HG03139 (cell line): ENCODE measurements at regions not wholly inside any gene's neighbourhood (a gene's known extent, or its start where the extent isn't known, plus 50 kb on each side); places are given as distances from the start of the nearest gene placed in this dataset.
A peak's percentile ranks its signal among the peaks of the same experiment; 100 is the strongest.
"Not testable (repeated sequence)": the region's sequence is repeated elsewhere in the genome, so short reads cannot be mapped to it uniquely, and the experiment has no call there.

Experiments used
- ATAC-seq: cut with Tn5 transposase; IDR thresholded peaks from one replicate; pipeline ENCODE4 v1.9.1; 2021; ENCODE audit not compliant: unreplicated experiment

DNA sequence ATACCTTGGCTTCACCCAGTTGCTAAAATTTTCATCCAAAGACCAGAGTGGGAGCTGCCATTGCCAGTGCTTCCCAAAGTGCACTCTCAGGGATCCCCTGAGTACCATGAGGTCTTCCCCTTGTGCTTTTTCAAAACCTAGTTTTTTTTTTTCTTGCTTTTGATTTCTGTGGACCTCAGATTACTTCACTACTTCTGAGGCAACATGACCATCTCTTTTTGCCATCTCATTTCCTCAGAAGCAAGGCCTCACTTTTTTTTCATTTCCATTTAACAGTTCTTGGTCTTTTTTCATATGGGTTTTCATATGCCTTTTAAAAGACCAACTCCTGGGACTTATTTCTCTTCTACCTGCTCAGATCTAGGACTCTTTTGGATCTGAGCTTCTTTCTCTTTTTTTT, 64.1 kb upstream of the MMS22L start:
- no peak for ATAC-seq

DNA sequence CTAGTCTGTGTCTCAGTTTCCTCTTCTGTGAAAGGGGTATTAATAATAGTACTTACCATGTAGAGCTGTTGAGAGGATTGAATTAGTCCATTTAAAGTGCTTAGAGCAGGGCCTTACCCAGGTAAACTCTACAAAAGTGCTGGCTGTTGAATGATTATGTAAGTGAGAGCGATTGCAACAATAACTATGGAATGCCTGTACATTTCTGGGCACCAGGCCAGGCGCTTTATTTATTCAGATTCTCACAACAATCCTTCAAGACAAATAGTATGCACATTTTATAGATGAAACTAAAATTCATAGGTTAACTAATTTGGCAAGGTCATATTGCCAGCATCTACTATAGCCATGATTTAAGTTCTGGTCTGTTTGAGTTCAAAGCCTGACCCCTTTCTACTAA, 78.3 kb upstream of the MMS22L start:
- no peak for ATAC-seq

DNA sequence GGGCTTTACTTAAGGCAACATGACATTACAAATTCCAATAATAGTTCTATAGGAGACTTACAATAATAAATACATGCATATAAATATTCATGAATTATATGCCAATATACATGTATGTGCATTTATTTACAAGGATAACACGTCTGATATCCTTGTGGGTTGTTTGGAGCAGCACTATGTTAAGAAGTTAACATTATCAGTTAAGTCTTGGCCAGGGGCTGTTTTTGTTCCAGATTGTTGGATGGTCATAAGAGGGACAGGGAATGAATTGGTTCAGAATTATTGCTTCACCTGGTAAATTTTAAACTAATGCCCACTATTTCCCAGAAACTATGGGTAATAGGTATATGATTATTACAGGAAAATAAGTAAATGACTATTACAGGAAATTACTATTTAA, 81.3 kb upstream of the MMS22L start:
- no peak for ATAC-seq

DNA sequence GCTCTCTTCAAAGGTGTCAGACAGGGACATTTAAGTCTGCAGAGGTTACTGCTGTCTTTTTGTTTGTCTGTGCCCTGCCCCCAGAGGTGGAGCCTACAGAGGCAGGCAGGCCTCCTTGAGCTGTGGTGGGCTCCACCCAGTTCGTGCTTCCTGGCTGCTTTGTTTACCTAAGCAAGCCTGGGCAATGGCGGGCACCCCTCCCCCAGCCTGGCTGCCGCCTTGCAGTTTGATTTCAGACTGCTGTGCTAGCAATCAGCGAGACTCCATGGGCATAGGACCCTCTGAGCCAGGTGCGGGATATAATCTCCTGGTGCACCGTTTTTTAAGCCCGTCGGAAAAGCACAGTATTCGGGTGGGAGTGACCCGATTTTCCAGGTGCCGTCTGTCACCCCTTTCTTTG, 99.1 kb upstream of the MMS22L start:
- not testable (repeated sequence) for ATAC-seq

DNA sequence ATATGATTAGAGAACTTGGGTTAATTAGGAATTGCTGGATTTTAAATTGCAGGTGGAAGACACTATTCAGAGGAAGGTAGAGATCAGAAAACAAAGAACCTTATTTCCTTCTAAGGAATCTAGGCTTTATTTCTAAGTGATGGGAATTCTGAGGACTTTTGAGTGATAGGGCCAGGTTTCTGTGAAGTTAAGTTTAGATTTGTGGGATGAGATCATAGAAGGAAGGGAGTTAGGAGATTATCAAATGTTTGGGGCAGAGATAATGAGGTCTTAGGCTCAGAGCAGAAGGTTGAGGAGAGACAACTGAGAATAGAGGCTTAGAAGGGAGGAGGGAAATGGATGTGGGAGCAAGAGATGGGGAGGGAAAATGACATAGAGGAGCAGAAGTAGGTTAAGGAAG, 109.7 kb upstream of the MMS22L start:
- ATAC-seq: no peak

DNA sequence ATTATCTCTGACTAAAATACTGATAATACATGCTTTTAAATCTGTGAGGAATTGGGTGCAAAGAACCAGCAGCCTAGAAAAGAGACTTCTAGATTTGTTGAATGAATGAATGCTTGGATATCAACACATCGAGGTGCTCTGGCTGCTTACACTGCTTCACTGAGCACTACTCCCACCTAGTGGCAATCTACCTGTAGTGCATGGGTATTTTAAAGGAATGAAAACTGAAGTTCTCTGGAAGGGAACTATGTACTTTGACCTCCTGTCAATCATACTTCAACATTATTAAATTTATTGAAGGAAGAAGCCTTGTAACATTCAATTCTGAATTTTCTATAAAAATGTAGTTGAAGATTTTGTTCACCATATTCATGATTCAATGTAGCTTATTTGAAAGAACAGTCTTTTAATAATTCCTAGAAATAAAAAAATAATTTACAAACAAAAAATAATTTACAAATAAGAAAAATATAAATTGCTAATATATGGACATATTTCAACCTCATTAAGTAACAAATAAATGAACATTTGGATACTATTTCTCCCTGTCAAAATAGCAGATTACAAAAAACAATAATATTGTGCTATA, 111.2 kb upstream of the MMS22L start:
- peak; percentile 80 for ATAC-seq

DNA sequence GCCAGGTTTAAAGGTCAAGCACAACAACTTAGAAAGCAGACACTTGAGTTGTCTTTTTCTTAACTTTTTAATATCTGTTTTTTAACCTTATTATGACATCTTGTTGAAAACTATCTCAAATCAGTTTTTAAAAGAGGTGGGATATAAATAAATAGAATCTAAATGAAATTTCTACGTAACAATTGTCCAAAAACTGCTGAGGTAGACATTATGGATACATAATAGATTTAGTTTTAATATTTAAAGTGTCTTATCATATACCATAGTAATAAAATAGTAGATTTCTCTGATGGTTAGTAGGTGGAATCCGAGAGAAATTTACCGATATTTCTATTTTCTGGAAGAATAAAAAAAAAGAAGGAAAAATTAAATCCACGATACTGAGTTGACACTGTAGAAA, 113.9 kb upstream of the MMS22L start:
- no peak for ATAC-seq

DNA sequence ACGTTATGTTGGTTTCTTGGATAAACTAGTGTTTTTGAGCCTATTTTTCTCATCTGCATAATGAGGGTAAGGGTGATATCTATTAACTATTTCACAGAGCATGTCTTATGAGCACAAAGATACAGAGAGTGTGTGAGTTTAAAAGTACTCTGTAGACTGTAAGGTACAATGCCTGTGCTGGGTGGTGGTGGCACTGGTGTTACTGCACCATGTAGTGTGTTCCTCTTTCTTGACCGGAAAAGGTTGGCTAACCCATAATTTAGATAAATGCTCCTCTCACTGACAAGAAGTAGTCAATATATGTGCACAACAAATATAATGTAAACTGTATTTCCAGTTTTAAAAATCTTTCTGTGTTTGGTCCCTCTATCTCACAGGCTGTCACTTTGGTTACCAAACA, 116.2 kb upstream of the MMS22L start:
- ATAC-seq: no peak

DNA sequence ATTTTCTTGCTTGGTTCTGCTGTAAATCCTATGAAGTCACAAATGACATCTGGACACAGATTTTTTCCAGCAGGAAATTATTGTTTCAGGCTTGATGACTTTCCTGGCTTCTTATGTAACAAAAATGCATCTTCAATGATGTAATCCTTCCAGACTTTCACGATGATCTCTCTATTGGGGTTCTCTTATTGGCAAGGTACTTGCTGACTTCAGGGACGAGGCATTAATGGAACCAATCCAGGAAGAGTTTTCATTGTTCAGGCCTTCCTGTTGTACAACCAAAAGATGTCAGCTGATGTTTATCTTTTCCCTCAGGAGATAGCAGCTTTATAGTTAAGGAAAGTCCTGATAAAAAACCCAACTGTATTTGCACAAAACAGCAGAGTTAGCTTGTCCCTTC, 118.5 kb upstream of the MMS22L start:
- ATAC-seq: no peak

DNA sequence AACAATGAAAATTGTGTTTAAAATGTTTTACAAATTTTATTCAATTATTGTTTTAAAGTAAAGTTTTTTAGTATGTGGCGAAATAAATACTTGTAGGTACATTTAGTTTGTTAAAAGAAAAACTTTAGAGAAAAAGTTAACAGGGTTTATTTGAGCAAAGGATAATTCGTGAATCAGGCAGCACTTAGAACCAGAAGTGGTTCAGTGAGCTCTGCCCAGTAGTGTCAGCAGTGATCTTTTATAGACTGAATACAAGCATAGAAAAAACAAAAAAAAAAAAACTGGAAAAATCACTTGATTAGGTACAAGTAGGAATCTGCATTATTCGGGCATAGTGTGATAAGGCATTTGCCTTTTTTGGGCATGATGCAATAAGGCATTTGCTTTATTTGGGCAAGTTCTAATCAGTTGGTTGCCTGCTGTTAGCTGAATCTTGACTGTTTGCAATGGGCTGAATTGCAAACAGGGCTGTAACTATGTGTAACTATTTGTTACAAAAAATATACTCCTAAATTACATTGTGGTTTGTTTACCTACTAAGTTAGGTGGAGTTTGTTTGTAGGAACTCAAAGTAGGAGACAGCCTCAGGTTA, 122.9 kb upstream of the MMS22L start:
- ATAC-seq: no peak

DNA sequence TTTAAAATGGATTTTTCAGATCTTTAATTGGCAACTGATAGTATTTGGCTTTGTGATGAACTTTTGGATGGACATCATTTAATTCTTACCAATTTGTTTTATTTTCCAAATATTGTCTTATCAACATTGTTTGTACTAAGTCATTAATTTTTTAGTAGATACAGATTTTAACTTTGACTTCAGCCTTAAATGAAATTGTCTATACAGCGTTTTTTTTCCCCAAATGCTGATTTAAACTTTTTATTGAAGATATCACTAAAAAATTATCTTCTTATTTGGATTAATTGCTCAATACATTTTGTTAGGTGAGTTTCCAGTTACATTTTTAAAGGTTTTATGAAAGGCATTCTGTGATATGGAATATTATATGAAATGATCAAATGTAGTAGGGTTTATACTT, 123.6 kb upstream of the MMS22L start:
- ATAC-seq: no peak

DNA sequence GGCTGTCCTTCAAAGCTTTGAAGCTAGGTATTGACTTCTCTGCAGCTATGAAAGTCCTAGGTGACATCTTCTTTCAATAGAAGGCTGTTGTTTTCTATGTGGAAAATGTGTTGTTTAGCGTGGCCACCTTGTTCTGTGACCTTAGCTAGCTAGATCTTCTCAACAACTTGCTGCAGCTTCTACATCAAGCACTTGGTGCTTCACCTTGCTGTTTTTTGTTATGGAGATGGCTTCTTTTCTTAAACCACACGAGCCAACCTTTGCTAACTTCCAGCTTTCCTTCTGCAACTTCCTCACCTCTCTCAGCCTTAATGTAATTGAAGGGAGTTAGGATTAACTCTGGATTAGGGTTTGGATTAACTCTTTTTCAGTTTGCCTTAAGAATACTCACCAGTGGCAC, 128.6 kb upstream of the MMS22L start:
- no peak for ATAC-seq

DNA sequence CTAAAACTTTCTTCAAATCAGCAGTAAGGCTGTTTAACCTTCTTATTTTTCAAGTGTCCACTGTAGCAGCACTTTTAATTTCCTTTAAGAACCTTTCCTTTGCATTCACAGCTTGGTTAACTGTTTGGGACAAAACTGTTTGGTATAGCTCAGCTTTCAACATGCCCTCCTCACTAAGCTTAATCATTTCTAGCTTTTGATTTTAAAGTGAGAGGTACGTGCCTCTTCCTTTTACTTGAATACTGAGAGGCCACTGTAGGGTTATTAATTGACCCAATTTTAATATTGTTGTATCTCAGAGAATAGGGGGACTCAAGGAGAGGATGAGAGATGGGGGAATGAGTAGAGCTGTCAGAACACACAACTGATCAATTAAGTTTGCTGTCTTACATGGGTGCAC, 129.5 kb upstream of the MMS22L start:
- no peak for ATAC-seq

DNA sequence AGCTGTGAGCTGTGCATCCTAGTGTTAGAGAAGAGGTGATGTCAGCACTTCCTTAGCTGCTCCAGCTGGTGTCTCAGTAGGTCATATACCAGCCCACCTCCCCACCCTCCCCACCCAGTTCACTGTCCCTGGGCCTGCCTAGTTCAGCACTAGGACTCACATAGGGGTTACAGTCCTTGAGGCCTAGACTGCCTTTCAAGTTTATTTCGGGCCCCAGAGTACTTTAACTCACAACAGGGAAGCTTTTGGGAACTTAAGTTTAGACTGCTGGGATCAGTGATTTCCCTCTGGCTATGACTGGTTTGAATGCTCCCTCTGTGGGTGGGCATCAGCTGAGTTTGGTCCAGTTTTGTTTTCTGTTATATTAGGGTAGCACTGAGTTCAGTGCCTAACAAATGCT, 139.2 kb upstream of the MMS22L start:
- ATAC-seq: no peak

DNA sequence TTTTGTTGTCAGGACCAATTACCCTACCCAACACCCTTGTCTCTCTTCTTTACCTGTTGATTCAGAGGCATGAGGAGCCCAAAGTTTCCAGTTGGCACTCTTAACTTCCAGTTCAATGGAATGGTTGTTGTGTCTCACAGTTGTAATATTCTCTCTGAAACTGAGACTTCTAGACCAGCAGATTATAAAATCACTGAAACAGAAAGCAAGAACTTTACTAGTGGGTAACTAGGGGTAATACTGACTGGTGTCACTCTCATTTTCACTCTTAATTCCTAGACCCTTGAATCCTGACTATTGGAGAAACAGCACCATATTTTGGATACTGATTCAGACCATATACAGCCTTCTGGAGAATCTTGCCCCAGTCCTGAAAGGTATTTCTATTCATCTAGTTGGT, 140.2 kb upstream of the MMS22L start:
- ATAC-seq: no peak

DNA sequence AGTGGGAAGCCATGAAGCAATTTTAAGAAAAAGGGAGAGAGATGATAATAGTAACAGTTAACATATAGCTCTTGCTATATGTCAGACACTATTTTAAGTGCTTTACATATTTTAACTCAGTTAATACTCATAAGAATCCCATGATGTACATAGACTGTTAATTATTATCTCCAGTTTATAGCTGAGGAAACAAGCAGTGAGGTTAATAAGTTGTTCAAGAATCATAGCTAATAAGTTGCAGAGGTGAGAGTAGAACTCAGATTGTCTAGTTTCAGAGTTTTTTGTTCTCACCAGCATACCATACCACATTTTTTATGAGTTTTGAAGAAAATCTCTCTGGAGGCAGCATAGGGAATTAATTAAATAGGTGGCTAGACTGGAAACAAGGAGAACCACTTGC, 144.6 kb upstream of the MMS22L start:
- peak; percentile 89 for ATAC-seq

DNA sequence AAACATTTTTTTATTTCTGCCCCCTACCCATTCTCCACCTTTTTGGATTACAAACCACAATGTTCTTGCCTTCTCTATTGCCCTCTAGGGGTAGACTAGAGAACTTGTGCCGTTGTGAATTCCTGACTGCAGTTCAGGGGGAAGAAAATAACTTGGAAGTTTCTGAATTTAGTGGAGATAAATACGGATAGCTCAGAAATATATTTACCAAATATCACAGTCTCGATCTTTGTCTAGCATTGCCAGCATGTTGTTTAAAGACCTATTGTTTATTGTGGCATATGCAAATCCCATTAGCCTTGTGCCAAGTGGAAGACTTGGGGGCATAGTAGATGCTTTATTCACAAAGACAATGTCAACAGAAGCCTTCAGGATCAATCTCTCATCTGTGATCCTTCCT, 154.1 kb upstream of the MMS22L start:
- ATAC-seq: peak; percentile 50

DNA sequence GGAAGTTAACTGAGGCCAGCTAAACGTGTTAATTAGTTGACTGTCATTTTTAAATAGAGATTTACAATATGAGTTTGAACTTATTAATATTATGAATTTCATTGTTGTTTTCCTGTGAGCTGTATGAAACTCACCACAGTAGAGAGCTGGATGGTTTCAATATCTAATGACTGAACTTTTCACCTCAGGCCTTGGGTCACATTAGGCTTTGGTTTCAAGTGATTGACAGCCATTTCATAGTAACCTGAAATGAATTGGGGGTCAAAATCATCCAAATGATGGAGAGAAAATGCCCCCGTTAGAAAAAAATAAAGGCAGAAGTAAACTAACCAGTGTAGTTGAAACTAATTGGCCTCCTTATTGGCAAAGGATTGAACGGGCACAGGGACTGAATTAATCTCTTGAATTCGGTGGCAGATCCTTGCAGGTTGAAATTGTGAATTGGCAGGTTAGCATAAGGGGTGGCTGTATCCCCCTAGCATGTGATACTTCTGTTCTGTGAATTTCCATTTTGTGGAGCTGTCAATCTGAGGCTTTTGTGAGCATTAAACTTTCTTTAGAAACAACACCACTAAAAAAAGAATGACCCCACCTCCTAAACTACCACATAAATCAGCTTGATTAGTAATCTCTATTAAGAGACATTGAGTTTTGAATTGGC, 155.1 kb upstream of the MMS22L start:
- peak; percentile 78 for ATAC-seq

DNA sequence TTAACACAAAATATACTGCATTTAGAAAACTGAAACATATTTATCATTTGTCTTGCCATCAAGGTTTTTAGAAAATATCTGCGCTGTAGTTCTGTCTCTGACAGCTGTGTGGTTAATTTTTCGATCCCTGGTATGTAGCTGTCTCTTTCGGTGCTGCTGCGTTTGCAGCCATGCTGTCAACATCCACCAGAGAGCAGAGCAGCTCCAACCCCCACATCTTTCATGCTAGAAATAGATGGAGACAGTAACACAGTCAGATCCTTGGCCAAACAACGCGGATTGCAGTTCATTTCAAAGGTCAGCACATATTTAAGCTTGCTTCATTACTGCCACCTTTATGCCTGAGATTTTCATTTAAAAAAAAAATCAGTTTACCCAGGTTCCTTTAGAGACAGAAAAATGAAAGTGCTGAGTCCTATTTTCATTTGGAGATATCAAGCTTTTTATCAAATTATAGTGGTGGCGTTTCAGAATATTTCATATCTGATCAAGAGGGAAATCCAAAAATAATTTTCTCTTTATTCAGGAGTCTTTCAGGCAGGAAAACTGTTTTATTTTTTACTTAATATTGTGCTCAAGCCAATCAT, 157.7 kb upstream of the MMS22L start:
- ATAC-seq: no peak

DNA sequence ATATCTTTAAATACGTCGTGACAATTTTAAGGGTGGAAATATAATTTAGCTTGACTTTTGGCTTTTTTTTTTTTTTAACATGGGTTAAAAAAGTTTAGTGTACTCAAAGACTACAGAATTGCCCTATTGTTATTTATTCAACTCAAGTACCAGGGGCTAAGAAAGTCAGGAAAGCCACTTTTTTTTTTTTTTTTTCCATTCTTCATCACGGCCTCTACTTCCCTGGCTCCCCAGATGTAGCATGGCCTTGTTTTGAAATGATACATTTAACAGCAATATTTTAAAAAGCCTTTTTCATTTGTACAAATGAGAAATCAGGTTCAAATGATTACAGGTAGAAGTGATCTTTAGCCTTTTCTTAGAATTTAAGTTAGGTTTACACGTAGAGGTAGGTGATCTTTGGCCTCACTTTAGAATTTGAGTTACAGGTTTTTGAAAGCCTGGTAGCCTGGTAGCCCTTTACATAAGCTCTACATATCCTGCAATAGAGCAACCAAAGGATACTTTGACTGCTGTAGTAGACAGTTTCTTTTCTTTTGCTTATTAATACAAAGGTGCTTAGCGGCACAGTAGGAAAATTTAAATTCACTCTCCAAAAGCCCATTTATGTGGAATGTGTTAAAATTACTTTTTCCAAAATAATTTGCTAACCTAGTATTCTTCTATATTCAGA, 160.5 kb upstream of the MMS22L start:
- no peak for ATAC-seq

DNA sequence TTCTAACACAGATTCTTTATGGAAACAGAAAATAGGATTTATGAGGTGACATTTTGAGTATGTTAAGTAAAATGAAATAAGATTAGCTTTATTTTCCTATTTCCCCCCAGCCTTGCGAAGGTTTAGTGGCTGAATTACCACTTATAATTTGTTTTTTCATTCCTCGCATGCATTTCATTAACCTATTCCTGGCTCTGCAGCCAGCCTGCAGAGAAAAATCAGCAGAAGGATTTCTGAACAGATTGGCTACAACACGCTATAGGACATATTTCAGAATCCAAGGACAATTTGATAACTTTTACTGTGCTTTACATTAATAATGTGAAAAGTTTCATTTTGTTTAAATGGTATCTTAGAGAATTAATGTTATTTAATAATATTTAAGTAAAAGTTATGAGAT, 162.4 kb upstream of the MMS22L start:
- ATAC-seq: no peak

DNA sequence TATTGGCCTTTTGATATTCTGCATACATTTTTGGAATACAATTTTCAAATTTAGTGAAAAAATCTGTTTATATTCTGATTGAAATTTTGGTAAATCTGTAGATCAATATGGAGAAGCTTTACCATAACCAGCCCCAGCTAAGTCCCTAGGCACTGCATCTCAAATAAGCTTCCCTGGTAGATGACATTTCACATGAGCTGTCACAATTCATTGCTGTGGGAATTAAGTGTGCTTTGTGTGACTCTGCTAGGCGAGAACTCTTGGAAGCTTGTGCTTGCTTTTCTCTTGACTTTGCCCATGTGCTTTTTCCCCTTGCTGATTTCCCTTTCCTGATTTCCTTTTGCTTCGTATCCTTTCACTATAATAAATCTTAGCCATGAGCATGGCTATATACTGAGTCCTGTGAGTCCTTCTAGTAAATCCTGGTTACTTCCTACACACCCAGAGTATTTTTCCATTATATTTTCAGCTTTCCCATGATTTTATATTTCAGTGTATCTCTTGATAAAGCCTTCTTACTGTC, 166.5 kb upstream of the MMS22L start:
- ATAC-seq: no peak
